Transverse colon (tissue), 4 donors: ENCODE measurements at regions not wholly inside any gene's neighbourhood (a gene's known extent, or its start where the extent isn't known, plus 50 kb on each side); places are given as distances from the start of the nearest gene placed in this dataset.

Experiments
- DNase-seq: peaks from one replicate; pipeline ENCODE4 v3.0.0-alpha.2; 2019
- H3K27ac ChIP-seq, 4 donors: fragments of 200-600 bp; sonication (generic); 2 replicates each; pipeline ENCODE4 v1.5.1; 2016 to 2018; ENCODE audit warnings: inconsistent platforms in 4 of 4
- H3K27me3 ChIP-seq: fragments of 200-600 bp; sonication (generic); 2 replicates; pipeline ENCODE4 v1.5.1; 2017; ENCODE audit warnings: inconsistent platforms
- H3K36me3 ChIP-seq, 4 donors: fragments of 200-600 bp; sonication (generic); 2 replicates each; pipeline ENCODE4 v1.5.1; 2017 to 2019; ENCODE audit warnings: inconsistent platforms in 4 of 4
- H3K4me1 ChIP-seq, 4 donors: fragments of 200-600 bp; sonication (generic); 2 replicates each; pipeline ENCODE4 v1.5.1; 2017 to 2020; ENCODE audit warnings: inconsistent platforms in 4 of 4
- H3K4me3 ChIP-seq, 4 donors: fragments of 200-600 bp; sonication (generic); 1 replicate in 1 of 4; 2 replicates in 3 of 4; pipeline versions ENCODE4 v1.5.1 to v1.6.1; 2017 to 2019; ENCODE audit warnings: inconsistent platforms in 4 of 4
- H3K9me3 ChIP-seq, 2 donors: fragments of 200-600 bp; sonication (generic); 2 replicates each; pipeline ENCODE4 v1.5.1; 2017 to 2019; ENCODE audit warnings: inconsistent platforms in 2 of 2
- EP300 ChIP-seq: sonication (generic); formaldehyde crosslinking; IDR thresholded peaks from one replicate; pipeline ENCODE4 v1.6.1; 2017; ENCODE audit warnings: antibody characterized with exemption, low read depth
- POLR2A ChIP-seq: fragments of 450-650 bp; IDR thresholded peaks from one replicate; pipeline ENCODE4 v1.6.1; 2016; ENCODE audit warnings: antibody characterized with exemption, mild to moderate bottlenecking, moderate library complexity
- POLR2AphosphoS5 ChIP-seq, 3 donors: sonication (generic); formaldehyde crosslinking; IDR thresholded peaks; one replicate each; pipeline ENCODE4 v1.6.1; 2016; ENCODE audit warnings: antibody characterized with exemption in 3 of 3
- WGBS, 2 donors: methylation state at CpG; one replicate each; pipeline ENCODE4 v1.1.5; 2018; ENCODE audit warnings: low coverage in 1 of 2; 5-methylcytosine and 5-hydroxymethylcytosine counted together
- in situ Hi-C, 4 donors: fragments of 200-750 bp; cut with MboI; loops; one replicate each; pipeline versions ENCODE4 v1.15.0 to v1.15.1; 2017; ENCODE audit warnings: low sequenced_read_pairs in 3 of 4, low pct_ligation_motif_present in 1 of 4, low pct_unique_long_range_greater_than_20kb in 1 of 4
- intact Hi-C: fragments of 100-400 bp; cut with DNase I; formaldehyde crosslinking; loops from one replicate; pipeline ENCODE4 v1.15.1; 2023; ENCODE audit warnings: low total_unique reads
- TF ChIP-seq, protein P1 (sequence below), 5 experiments: fragments of 200-600 bp in 3 of 5; fragments of 450-650 bp in 2 of 5; sonication (generic) in 3 of 5; IDR thresholded peaks; 1 replicate in 2 of 5; 2 replicates in 3 of 5; pipeline ENCODE4 v1.5.1; 2016 to 2017; ENCODE audit warnings: antibody characterized with exemption in 5 of 5, inconsistent platforms in 3 of 5, mild to moderate bottlenecking in 2 of 5, moderate library complexity in 1 of 5

DNA sequence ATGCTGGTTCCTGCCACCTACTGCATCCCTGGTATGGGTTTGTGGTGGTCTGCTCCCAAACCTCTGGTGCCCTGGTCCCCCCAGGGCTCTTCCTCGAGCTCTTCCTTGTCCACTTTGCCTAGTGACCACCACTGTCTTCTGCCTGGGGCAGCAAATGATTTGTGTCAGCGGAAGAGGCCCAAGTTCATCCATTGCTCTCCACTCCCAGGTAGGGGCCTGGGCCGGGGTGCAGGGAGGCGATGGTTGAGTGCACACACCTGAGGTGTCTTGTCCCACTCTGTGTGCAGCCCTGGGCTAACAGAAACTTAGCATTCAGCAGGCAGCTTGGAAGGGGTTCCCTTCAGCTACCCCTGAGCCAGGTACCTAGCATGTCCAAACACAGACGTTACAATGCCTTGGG, 75.6 kb upstream of the SOX3 start:
- in situ Hi-C loops (no loop called here), intact Hi-C loops (no loop called here)
- no peak for TF ChIP-seq POLR2AphosphoS5 (IDR thresholded peaks at IDR 0.05)
- TF ChIP-seq POLR2A: no peak
- TF ChIP-seq EP300: no peak
- TF ChIP-seq, protein P1, sequence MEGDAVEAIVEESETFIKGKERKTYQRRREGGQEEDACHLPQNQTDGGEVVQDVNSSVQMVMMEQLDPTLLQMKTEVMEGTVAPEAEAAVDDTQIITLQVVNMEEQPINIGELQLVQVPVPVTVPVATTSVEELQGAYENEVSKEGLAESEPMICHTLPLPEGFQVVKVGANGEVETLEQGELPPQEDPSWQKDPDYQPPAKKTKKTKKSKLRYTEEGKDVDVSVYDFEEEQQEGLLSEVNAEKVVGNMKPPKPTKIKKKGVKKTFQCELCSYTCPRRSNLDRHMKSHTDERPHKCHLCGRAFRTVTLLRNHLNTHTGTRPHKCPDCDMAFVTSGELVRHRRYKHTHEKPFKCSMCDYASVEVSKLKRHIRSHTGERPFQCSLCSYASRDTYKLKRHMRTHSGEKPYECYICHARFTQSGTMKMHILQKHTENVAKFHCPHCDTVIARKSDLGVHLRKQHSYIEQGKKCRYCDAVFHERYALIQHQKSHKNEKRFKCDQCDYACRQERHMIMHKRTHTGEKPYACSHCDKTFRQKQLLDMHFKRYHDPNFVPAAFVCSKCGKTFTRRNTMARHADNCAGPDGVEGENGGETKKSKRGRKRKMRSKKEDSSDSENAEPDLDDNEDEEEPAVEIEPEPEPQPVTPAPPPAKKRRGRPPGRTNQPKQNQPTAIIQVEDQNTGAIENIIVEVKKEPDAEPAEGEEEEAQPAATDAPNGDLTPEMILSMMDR (IDR thresholded peaks at IDR 0.05): no peak
- DNase-seq: no peak
- Histone ChIP-seq H3K4me1 (no peaks in the 10 kb centered on the region), H3K36me3 (no peaks in the 10 kb centered on the region), H3K4me3 (no peak overlapping the region), H3K27ac (no peak overlapping the region), H3K9me3 (no peaks in the 10 kb centered on the region), H3K27me3 (no peaks in the 10 kb centered on the region)
- WGBS, 2 donors: 60% methylated on average over 5 of the region's 5 CpGs; no CpG with 5 or more reads in 1 of the 2 donors

- H3K9me3 ChIP-seq: no peaks in the 10 kb centered on the region
- no peaks in the 10 kb centered on the region for H3K4me1 ChIP-seq
- no peaks in the 10 kb centered on the region for H3K27me3 ChIP-seq
- intact Hi-C loops: no loop called here
- in situ Hi-C loops: no loop called here
- DNase-seq: peak; percentile 14
- TF ChIP-seq POLR2A (no peak), POLR2AphosphoS5 (IDR thresholded peaks at IDR 0.05) (no peak), EP300 (no peak)
- TF ChIP-seq, protein P1 (IDR thresholded peaks at IDR 0.05): peak in 3 of 5 experiments; percentile 28 to 51 (median 35)
- no peaks in the 10 kb centered on the region for H3K36me3 ChIP-seq
- no peak overlapping the region for H3K27ac ChIP-seq
- 0% methylated on average over 1 of the region's 1 CpG for WGBS, 2 donors
- H3K4me3 ChIP-seq: no peak overlapping the region
Measured at GRCh38 chrX:140572724-140573123, 67.9 kb upstream of the SOX3 start.

DNA sequence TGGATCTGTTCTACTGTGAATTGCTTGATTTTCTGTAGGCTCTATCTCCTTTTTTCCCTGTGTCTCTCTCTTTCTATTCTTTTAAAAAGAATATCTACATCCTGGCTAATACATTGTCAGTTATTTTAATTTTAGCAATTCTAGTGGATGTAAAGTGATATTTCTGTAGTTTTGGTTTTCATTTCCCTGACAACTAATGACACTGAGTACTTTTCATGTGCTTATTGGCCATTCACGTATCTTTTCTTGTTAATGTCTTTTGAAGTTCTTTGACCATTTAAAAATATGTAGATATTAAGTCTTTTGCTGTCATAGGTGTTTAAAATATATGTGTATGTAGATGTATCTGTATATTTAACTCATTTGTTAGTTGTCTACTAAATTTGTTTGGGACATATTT, 59.0 kb upstream of the SOX3 start:
- H3K27me3 ChIP-seq: no peaks in the 10 kb centered on the region
- intact Hi-C loops: no loop called here
- no peaks in the 10 kb centered on the region for H3K9me3 ChIP-seq
- H3K36me3 ChIP-seq: no peaks in the 10 kb centered on the region
- H3K4me3 ChIP-seq: no peak overlapping the region
- no peaks in the 10 kb centered on the region for H3K4me1 ChIP-seq
- 45 to 75% methylated on average over 1 of the region's 1 CpG for WGBS, 2 donors
- no peak for DNase-seq
- in situ Hi-C loops: no loop called here
- H3K27ac ChIP-seq: no peak overlapping the region
- TF ChIP-seq POLR2AphosphoS5 (IDR thresholded peaks at IDR 0.05): no peak
- no peak for TF ChIP-seq POLR2A
- TF ChIP-seq, protein P1 (IDR thresholded peaks at IDR 0.05): no peak
- TF ChIP-seq EP300: no peak
